ENCODE measurements at regions not wholly inside any gene's neighbourhood (a gene's known extent, or its start where the extent isn't known, plus 50 kb on each side); places are given as distances from the start of the nearest gene placed in this dataset.

DNA sequence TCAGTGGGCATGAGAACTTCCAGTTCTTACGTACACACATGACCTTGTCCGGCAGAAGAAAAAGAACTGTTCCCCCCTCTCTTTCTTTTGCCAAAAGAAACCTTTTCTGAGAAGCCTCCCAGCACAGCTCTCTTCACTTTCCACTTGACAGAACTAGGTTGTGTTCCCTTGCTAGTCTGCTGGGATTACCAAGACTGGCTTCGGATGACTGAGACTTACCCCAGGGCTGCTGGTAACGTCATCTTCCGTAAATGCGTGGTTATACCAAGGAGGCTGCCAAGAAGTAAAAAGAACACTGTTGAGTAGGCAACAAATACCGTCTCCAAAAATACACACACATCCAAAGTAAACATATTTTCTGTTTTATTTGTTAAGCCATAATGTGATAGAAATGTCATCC is 908.2 kb downstream of the EFNB2 start:
- Histone ChIP-seq H4K20me1 (ENCODE audit: insufficient read depth, low read length) (no peaks in the 10 kb centered on the region), H4K5ac (ENCODE audit: low read depth, low read length) (no peak overlapping the region), H3K56ac (ENCODE audit: extremely low read depth, insufficient read depth, low read length) (no peak overlapping the region), H4K91ac (ENCODE audit: insufficient read depth, low read depth, low read length) (no peak overlapping the region), H3K4ac (ENCODE audit: low read depth, low read length) (no peak overlapping the region), H3K23ac (ENCODE audit: low read depth, low read length) (no peak overlapping the region), H3K27me3 (ENCODE audit: control insufficient read depth, insufficient read depth, low read length) (no peaks in the 10 kb centered on the region), H4K8ac (ENCODE audit: low read depth in 2 of 2, low read length in 2 of 2) (no peak overlapping the region), H3K9ac (ENCODE audit: low read depth, low read length) (no peak overlapping the region), H3K9me3 (ENCODE audit: control insufficient read depth, insufficient read depth, low read length) (no peaks in the 10 kb centered on the region), H3K27ac (ENCODE audit: insufficient read depth, low read length) (no peak overlapping the region), H2AK9ac (replicated peaks; ENCODE audit: low read depth, low read length, poor library complexity) (no peak overlapping the region), H2BK20ac (ENCODE audit: low read depth, low read length) (no peak overlapping the region), H3K4me3 (ENCODE audit: insufficient read depth, low read depth, low read length) (no peak overlapping the region), H2BK15ac (ENCODE audit: low read depth, low read length) (no peak overlapping the region), H2AK5ac (ENCODE audit: low read depth, low read length) (no peak overlapping the region), H2BK120ac (ENCODE audit: low read depth, low read length) (no peak overlapping the region), H3K4me1 (ENCODE audit: control insufficient read depth, insufficient read depth, low read length) (no peaks in the 10 kb centered on the region), H2BK5ac (ENCODE audit: low read depth, low read length, poor library complexity, severe bottlenecking) (no peak overlapping the region), H3K9me1 (ENCODE audit: insufficient read depth, low read length) (no peaks in the 10 kb centered on the region), H3K36me3 (ENCODE audit: control insufficient read depth, insufficient read depth, low read length) (no peaks in the 10 kb centered on the region), H3K4me2 (ENCODE audit: low read depth, low read length) (no peak overlapping the region), H3K79me1 (ENCODE audit: low read depth in 1 of 2, low read length in 2 of 2) (no peaks in the 10 kb centered on the region), H2AFZ (replicated peaks; ENCODE audit: low read length, poor library complexity) (no peak overlapping the region), H3K14ac (replicated peaks; ENCODE audit: low read depth, low read length) (no peak overlapping the region), H3K18ac (ENCODE audit: low read depth, low read length) (no peak overlapping the region)
- 90% methylated on average over 2 of the region's 7 CpGs; no CpG with 5 or more reads in 1 of the 2 experiments for WGBS, 2 experiments (ENCODE audit: extremely low coverage in 2 of 2, insufficient read length in 1 of 2)
- DNase-seq (no peak), ATAC-seq (ENCODE audit: low read depth) (no peak)
- ChIA-PET POLR2A (ENCODE audit: unreplicated experiment) (no interaction called here), CTCF (no interaction called here)
- no TSS peak for BruUV-seq (replicated peaks)
- in situ Hi-C loops (cut with MboI; ENCODE audit: low sequenced_read_pairs) (no loop called here), intact Hi-C loops (cut with micrococcal nuclease) (no loop called here), dilution Hi-C loops (cut with HindIII; ENCODE audit: low sequenced_read_pairs, unreplicated experiment) (no loop called here)
- TF ChIP-seq CEBPB (IDR thresholded peaks at IDR 0.05; ENCODE audit: low read depth, low read length) (no peak), BHLHE40 (IDR thresholded peaks at IDR 0.05; ENCODE audit: low read depth, low read length) (no peak), MAFK (IDR thresholded peaks at IDR 0.05; ENCODE audit: low read depth, low read length) (no peak), MXI1 (IDR thresholded peaks at IDR 0.05; ENCODE audit: borderline replicate concordance, low read depth, low read length) (no peak), RCOR1 (IDR thresholded peaks at IDR 0.05; ENCODE audit: insufficient replicate concordance, low read length) (no peak)
- TF ChIP-seq, protein P1, sequence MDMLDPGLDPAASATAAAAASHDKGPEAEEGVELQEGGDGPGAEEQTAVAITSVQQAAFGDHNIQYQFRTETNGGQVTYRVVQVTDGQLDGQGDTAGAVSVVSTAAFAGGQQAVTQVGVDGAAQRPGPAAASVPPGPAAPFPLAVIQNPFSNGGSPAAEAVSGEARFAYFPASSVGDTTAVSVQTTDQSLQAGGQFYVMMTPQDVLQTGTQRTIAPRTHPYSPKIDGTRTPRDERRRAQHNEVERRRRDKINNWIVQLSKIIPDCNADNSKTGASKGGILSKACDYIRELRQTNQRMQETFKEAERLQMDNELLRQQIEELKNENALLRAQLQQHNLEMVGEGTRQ (IDR thresholded peaks at IDR 0.05; ENCODE audit: low read depth, low read length), result no peak

Data from IMR-90 (cell line).